GM08714 (cell line): ENCODE measurements at regions not wholly inside any gene's neighbourhood (a gene's known extent, or its start where the extent isn't known, plus 50 kb on each side); places are given as distances from the start of the nearest gene placed in this dataset.
"Not testable (repeated sequence)": the region's sequence is repeated elsewhere in the genome, so short reads cannot be mapped to it uniquely, and the experiment has no call there.

Experiments
- H3K4me3 ChIP-seq: fragments of 200-500 bp; sonication (Bioruptor generic); 2 replicates; pipeline ENCODE4 v1.5.1; 2014; ENCODE audit warnings: mild to moderate bottlenecking, low read length, inconsistent platforms

DNA sequence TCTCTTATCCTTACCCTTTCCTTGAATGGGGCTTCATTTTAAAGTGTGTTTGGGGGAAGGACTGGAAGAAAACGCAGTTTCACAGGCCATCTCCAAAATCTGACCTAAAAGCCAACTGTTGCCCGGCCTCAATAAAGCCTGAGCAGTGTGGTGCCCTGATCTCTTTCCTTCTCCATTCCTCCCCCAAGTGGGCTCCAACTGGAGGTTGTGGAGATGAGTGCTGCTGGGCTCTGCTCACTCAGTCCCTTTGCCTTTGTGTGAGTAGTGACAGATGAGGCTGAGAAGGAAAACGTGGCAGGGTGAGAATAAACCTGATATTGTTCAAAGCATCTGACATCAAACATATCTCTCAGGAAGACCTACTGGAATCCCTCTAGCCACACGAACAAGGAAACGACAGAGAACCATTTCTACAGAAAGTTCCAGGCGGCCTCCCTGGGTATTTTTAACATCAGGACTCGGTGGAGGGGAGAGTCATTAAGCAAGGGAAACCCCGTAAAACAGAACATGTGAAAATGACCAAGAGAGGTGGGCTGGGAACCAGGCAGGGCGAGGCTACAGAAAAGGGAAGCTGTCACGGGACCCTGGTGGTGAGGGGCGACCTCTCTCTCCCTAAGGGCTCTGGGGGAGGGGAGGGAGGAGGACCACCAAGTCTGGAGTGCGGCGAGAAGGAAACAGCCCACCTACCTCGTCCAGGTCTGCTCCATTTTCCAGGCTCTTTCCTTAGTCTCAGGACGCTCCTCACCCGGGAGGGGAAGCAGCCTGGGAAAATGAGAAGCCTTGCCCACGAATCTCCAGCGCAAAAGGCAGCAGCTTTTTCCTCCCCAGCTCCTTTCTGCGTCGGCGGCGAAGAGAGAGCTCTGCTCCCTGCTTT is 59.1 kb upstream of the NBPF26 start:
- not testable (repeated sequence) for H3K4me3 ChIP-seq

DNA sequence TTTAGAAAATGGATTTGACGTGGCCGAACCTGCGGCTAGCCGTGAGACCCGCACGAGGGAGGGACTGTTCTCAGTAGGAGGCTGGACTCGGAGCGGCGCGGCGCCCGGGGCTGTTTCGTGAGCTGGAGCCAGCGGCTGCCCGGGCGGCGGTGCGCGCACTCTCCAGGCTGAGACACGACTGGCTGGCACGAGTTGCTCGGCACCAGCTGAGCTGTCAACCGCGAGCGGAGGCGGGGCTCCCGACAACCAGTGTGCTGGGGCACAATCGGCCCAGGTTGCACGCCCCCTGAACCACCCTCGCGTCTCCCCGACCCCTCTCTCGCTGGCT is 58.5 kb upstream of the NBPF26 start:
- not testable (repeated sequence) for H3K4me3 ChIP-seq

DNA sequence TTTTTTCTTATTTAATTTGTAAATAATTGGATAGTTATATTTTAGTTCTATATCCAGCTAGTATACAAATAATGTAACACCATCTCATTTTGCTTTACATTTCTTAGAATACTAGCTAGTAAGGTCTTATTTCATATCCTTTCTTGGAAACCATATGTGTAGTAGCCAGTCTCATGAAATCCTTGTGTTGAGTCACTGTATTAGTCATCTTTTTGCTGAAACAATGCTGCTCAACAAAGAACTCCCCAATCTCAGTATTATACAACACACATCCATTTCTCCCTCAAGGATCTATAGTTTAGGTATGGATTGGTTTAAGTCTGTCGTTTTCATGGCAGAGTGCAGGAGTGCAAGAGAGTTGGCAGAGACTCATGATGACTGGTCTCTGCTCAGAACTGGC is 55.6 kb upstream of the NBPF26 start:
- not testable (repeated sequence) for H3K4me3 ChIP-seq
